GM23248 (cell line): ENCODE measurements at regions not wholly inside any gene's neighbourhood (a gene's known extent, or its start where the extent isn't known, plus 50 kb on each side); places are given as distances from the start of the nearest gene placed in this dataset.

Experiments used
- DNase-seq: peaks from one replicate; pipeline ENCODE4 v3.0.0-alpha.2; 2015
- H2AFZ ChIP-seq: fragments of 200-600 bp; sonication (generic); 2 replicates; pipeline ENCODE4 v1.6.1; 2016; ENCODE audit warnings: antibody characterized with exemption
- H3F3A ChIP-seq: fragments of 200-600 bp; sonication (generic); 2 replicates; pipeline ENCODE4 v1.6.1; 2016; ENCODE audit warnings: mild to moderate bottlenecking, antibody characterized with exemption, mixed run types; ENCODE audit not compliant: insufficient read depth
- H3K27ac ChIP-seq: fragments of 200-600 bp; sonication (generic); 2 replicates; pipeline ENCODE4 v1.5.1; 2016; ENCODE audit warnings: mild to moderate bottlenecking
- H3K27me3 ChIP-seq: fragments of 200-600 bp; sonication (generic); replicated peaks from 2 replicates; pipeline ENCODE4 v1.6.1; 2016; ENCODE audit warnings: mild to moderate bottlenecking; ENCODE audit not compliant: insufficient read depth
- H3K36me3 ChIP-seq: fragments of 200-600 bp; sonication (generic); 2 replicates; pipeline ENCODE4 v1.6.1; 2016; ENCODE audit warnings: low read depth, mild to moderate bottlenecking
- H3K4me1 ChIP-seq: fragments of 200-600 bp; sonication (generic); 2 replicates; pipeline ENCODE4 v1.6.1; 2016; ENCODE audit warnings: mild to moderate bottlenecking; ENCODE audit not compliant: insufficient read depth
- H3K4me2 ChIP-seq: fragments of 200-600 bp; sonication (generic); one replicate; pipeline ENCODE4 v1.6.1; 2016; ENCODE audit warnings: mild to moderate bottlenecking; ENCODE audit not compliant: unreplicated experiment
- H3K4me3 ChIP-seq: fragments of 200-600 bp; sonication (generic); 2 replicates; pipeline ENCODE4 v1.5.1; 2016; ENCODE audit warnings: mild to moderate bottlenecking
- H3K79me2 ChIP-seq: fragments of 200-600 bp; sonication (generic); 2 replicates; pipeline ENCODE4 v1.6.1; 2016; ENCODE audit warnings: mild to moderate bottlenecking; ENCODE audit not compliant: insufficient read depth
- H3K9ac ChIP-seq: fragments of 200-600 bp; sonication (generic); 2 replicates; pipeline ENCODE4 v1.6.1; 2016; ENCODE audit warnings: mild to moderate bottlenecking
- H3K9me2 ChIP-seq: fragments of 200-600 bp; sonication (generic); 2 replicates; pipeline ENCODE4 v1.6.1; 2016; ENCODE audit warnings: mixed run types, mild to moderate bottlenecking, moderate library complexity; ENCODE audit not compliant: insufficient read depth
- H3K9me3 ChIP-seq: fragments of 200-600 bp; sonication (generic); one replicate; pipeline ENCODE4 v1.6.1; 2017; ENCODE audit warnings: low read depth
- H4K20me1 ChIP-seq: fragments of 200-600 bp; sonication (generic); 2 replicates; pipeline ENCODE4 v1.6.0; 2016; ENCODE audit not compliant: insufficient read depth
- EZH2 ChIP-seq: fragments of 200-600 bp; sonication (generic); IDR thresholded peaks from 2 replicates; pipeline ENCODE4 v1.6.1; 2018; ENCODE audit warnings: antibody characterized with exemption, mild to moderate bottlenecking; ENCODE audit not compliant: insufficient read depth, poor library complexity, severe bottlenecking
- EZH2phosphoT487 ChIP-seq: fragments of 200-600 bp; sonication (generic); IDR thresholded peaks from 2 replicates; pipeline ENCODE4 v1.6.1; 2018; ENCODE audit warnings: antibody characterized with exemption, moderate library complexity, mild to moderate bottlenecking, low read depth; ENCODE audit not compliant: insufficient read depth
- WGBS, 2 experiments: methylation state at CpG; one replicate each; pipeline ENCODE4 v1.1.6; 2015 to 2017; ENCODE audit warnings: low lambda C conversion rate in 2 of 2, low coverage in 1 of 2; ENCODE audit errors: missing lambda C conversion rate in 2 of 2; 5-methylcytosine and 5-hydroxymethylcytosine counted together
- in situ Hi-C: fragments of 300-500 bp; cut with MboI; formaldehyde crosslinking; loops from 2 replicates; pipeline ENCODE4 v1.15.0; 2020

GRCh38 chr14:34078117-34078743 is 127.4 kb upstream of the EGLN3 start:
- Histone ChIP-seq H3K4me2 (no peak overlapping the region), H3K36me3 (no peaks in the 10 kb centered on the region), H3K9ac (no peak overlapping the region), H3F3A (peaks cover 6% of the 10 kb centered on the region; the same call in 1 of the 2 replicates), H3K79me2 (no peaks in the 10 kb centered on the region), H3K9me3 (no peaks in the 10 kb centered on the region), H4K20me1 (no peaks in the 10 kb centered on the region), H2AFZ (no peak overlapping the region), H3K27ac (no peak overlapping the region), H3K4me3 (no peak overlapping the region), H3K9me2 (no peaks in the 10 kb centered on the region), H3K27me3 (peaks cover 18% of the 10 kb centered on the region; the same call in 1 of the 2 replicates), H3K4me1 (peaks cover 9% of the 10 kb centered on the region)
- in situ Hi-C loops, result loop anchor here (25.0 kb wide), 1 partner anchor 241 kb away; no protein-coding TSS in a partner anchor
- 79 to 80% methylated on average over 11 to 12 of the region's 12 CpGs for WGBS, 2 experiments
- no peak for DNase-seq
- TF ChIP-seq EZH2, result no peak
- no peak for TF ChIP-seq EZH2phosphoT487

GRCh38 chr14:34075826-34076225 is 125.0 kb upstream of the EGLN3 start:
- Histone ChIP-seq H3K79me2 (no peaks in the 10 kb centered on the region), H3K4me3 (no peak overlapping the region), H3K4me1 (no peaks in the 10 kb centered on the region), H3K4me2 (no peak overlapping the region), H4K20me1 (no peaks in the 10 kb centered on the region), H3K9me3 (no peaks in the 10 kb centered on the region), H3K36me3 (no peaks in the 10 kb centered on the region), H2AFZ (no peak overlapping the region), H3K9me2 (no peaks in the 10 kb centered on the region), H3K27me3 (peaks cover 14% of the 10 kb centered on the region), H3F3A (no peaks in the 10 kb centered on the region), H3K27ac (no peak overlapping the region), H3K9ac (no peak overlapping the region)
- in situ Hi-C loops, result loop anchor here (25.0 kb wide), 1 partner anchor 239 kb away; no protein-coding TSS in a partner anchor
- 75 to 80% methylated on average over 1 of the region's 1 CpG for WGBS, 2 experiments
- TF ChIP-seq EZH2 (no peak), EZH2phosphoT487 (no peak)
- no peak for DNase-seq

- H4K20me1 ChIP-seq, result no peaks in the 10 kb centered on the region
- H3K4me3 ChIP-seq, result no peak overlapping the region
- no peaks in the 10 kb centered on the region for H3K4me1 ChIP-seq
- H3K9me2 ChIP-seq, result no peaks in the 10 kb centered on the region
- in situ Hi-C loops, result loop anchor here (25.0 kb wide), 1 partner anchor 238 kb away; no protein-coding TSS in a partner anchor
- H3K27ac ChIP-seq, result no peak overlapping the region
- no peak overlapping the region for H3K4me2 ChIP-seq
- H3K9ac ChIP-seq, result no peak overlapping the region
- H3K9me3 ChIP-seq, result no peaks in the 10 kb centered on the region
- H2AFZ ChIP-seq, result no peak overlapping the region
- H3K79me2 ChIP-seq, result no peaks in the 10 kb centered on the region
- peaks cover 18% of the 10 kb centered on the region for H3K27me3 ChIP-seq
- no peak for DNase-seq
- no peaks in the 10 kb centered on the region for H3K36me3 ChIP-seq
- TF ChIP-seq EZH2, result no peak
- TF ChIP-seq EZH2phosphoT487, result no peak
- 46 to 47% methylated on average over 3 of the region's 3 CpGs for WGBS, 2 experiments
- H3F3A ChIP-seq, result no peaks in the 10 kb centered on the region
Measured at GRCh38 chr14:34075042-34075744, 124.3 kb upstream of the EGLN3 start.

- no peak for DNase-seq
- Histone ChIP-seq H3K4me3 (no peak overlapping the region), H3K9ac (no peak overlapping the region), H3K9me3 (no peaks in the 10 kb centered on the region), H3K4me1 (no peaks in the 10 kb centered on the region), H3K27me3 (peaks cover 18% of the 10 kb centered on the region), H3K79me2 (no peaks in the 10 kb centered on the region), H3K4me2 (no peak overlapping the region), H3K36me3 (no peaks in the 10 kb centered on the region), H2AFZ (no peak overlapping the region), H3K27ac (no peak overlapping the region), H3F3A (no peaks in the 10 kb centered on the region), H4K20me1 (no peaks in the 10 kb centered on the region), H3K9me2 (no peaks in the 10 kb centered on the region)
- WGBS, 2 experiments, result 62 to 77% methylated on average over 1 of the region's 1 CpG
- no peak for TF ChIP-seq EZH2phosphoT487
- no peak for TF ChIP-seq EZH2
- in situ Hi-C loops, result no loop called here
Measured at GRCh38 chr14:34072921-34073320, 122.0 kb upstream of the EGLN3 start.
